Stimulated activated CD4-positive, alpha-beta T cell treated with anti-CD3 and anti-CD28 coated beads, TNF-alpha, amount 100 ng/mL, for 24 hours (primary cell): ENCODE measurements at regions not wholly inside any gene's neighbourhood (a gene's known extent, or its start where the extent isn't known, plus 50 kb on each side); places are given as distances from the start of the nearest gene placed in this dataset.
"Not testable (repeated sequence)": the region's sequence is repeated elsewhere in the genome, so short reads cannot be mapped to it uniquely, and the experiment has no call there.

Experiments used
- DNase-seq, 3 experiments: peaks; one replicate each; pipeline ENCODE4 v3.0.0-alpha.2; 2020; ENCODE audit warnings: low read depth in 3 of 3

- no peak for DNase-seq
Measured at GRCh38 chr21:41567901-41568510, 60.0 kb upstream of the TMPRSS2 start.

- not testable (repeated sequence) for DNase-seq
Measured at GRCh38 chr21:41567237-41567636, 59.3 kb upstream of the TMPRSS2 start.

GRCh38 chr21:41566500-41567014 is 58.6 kb upstream of the TMPRSS2 start:
- DNase-seq: no peak

GRCh38 chr21:41565550-41565949 is 57.6 kb upstream of the TMPRSS2 start:
- no peak for DNase-seq

GRCh38 chr21:41564871-41565274 is 56.9 kb upstream of the TMPRSS2 start:
- no peak for DNase-seq

- no peak for DNase-seq
Measured at GRCh38 chr21:41562101-41563000, 54.4 kb upstream of the TMPRSS2 start.

- DNase-seq: no peak
Measured at GRCh38 chr21:41561701-41562100, 53.7 kb upstream of the TMPRSS2 start.

- no peak for DNase-seq
Measured at GRCh38 chr21:41560661-41561158, 52.8 kb upstream of the TMPRSS2 start.

- DNase-seq: no peak
Measured at GRCh38 chr21:41559658-41560631, 52.0 kb upstream of the TMPRSS2 start.

- DNase-seq: no peak
Measured at GRCh38 chr21:41558842-41559241, 50.9 kb upstream of the TMPRSS2 start.

GRCh38 chr21:41557884-41558283 is 49.9 kb upstream of the TMPRSS2 start:
- no peak for DNase-seq
